Heart left ventricle (tissue), 13 donors: ENCODE measurements at regions not wholly inside any gene's neighbourhood (a gene's known extent, or its start where the extent isn't known, plus 50 kb on each side); places are given as distances from the start of the nearest gene placed in this dataset.

ENCODE experiments used
- POLR2A ChIP-seq, 2 donors: fragments of 450-650 bp; IDR thresholded peaks; one replicate each; pipeline ENCODE4 v1.6.1; 2017; ENCODE audit warnings: antibody characterized with exemption in 2 of 2, mild to moderate bottlenecking in 2 of 2, moderate library complexity in 2 of 2
- TF ChIP-seq, protein P1 (sequence below), 12 donors: fragments of 200-600 bp; sonication (generic) in 4 of 12; IDR thresholded peaks; one replicate each; pipeline versions ENCODE4 v1.5.0 to v1.8.0; 2018 to 2022; ENCODE audit warnings: antibody characterized with exemption in 12 of 12, mild to moderate bottlenecking in 5 of 12
- donor health status: ischemic (EF 13 %, LVEDD 7.1; RV severe dilation, severe dysfunction).
- donor health status: DM: no; HTN: yes; CAD: no.
- donor health status: DM: no; HTN: no; CAD: no.
- donor health status: ischemic (EF 25% LVEDD 6.9; RV normal size, moderate dysfunction).
- donor health status: ischemic (EF 25% LVEDD 5.7; RV mildly dilated, moderate dysfunction).
- donor health status: ischemic (EF 35%, LVEDD 5.7; RV mildly dilated, moderate dysfunction).
- donor health status: nonischemic (EF 11% LVEDD 7.7; RV severe dilation, severe dysfunction).
- donor health status: DM: yes; HTN: yes; CAD: no.
- donor health status: PGD.
- donor health status: ischemic (EF 29% LVEDD 5.4; RV normal size, mild dysfunction).
- donor health status: nonischemic (EF 23%, LVEDD 6.1; RV moderate dilation, normal function).

DNA sequence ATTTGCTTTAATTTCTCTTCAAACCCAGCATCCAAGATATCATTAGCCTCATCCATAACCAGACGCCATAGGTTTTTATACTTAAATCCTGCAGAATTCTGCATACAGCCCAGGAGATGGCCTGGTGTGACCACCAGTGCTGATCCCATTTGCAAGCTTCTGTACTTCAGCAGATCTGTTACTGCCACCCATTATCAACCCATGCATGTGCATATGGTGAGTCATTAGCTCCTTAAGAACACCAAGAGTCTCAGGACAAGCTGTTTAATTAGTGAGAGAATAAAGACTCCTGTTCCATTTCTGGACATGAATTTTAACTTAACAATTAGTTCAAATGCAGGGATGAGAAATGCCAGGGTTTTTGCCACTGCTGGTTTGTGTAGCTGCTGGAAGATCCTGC lies 110.7 kb upstream of the TANK start:
- TF ChIP-seq, protein P1, sequence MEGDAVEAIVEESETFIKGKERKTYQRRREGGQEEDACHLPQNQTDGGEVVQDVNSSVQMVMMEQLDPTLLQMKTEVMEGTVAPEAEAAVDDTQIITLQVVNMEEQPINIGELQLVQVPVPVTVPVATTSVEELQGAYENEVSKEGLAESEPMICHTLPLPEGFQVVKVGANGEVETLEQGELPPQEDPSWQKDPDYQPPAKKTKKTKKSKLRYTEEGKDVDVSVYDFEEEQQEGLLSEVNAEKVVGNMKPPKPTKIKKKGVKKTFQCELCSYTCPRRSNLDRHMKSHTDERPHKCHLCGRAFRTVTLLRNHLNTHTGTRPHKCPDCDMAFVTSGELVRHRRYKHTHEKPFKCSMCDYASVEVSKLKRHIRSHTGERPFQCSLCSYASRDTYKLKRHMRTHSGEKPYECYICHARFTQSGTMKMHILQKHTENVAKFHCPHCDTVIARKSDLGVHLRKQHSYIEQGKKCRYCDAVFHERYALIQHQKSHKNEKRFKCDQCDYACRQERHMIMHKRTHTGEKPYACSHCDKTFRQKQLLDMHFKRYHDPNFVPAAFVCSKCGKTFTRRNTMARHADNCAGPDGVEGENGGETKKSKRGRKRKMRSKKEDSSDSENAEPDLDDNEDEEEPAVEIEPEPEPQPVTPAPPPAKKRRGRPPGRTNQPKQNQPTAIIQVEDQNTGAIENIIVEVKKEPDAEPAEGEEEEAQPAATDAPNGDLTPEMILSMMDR (IDR thresholded peaks at IDR 0.05) = no peak
- no peak for TF ChIP-seq POLR2A (IDR thresholded peaks at IDR 0.05)
